SK-N-SH (cell line): ENCODE measurements at regions not wholly inside any gene's neighbourhood (a gene's known extent, or its start where the extent isn't known, plus 50 kb on each side); places are given as distances from the start of the nearest gene placed in this dataset.

Source experiments
- CTCF ChIA-PET: fragments of 300-600, 350-600 bp; formaldehyde crosslinking; extraction: SDS; loops from one replicate; lab custom pipeline; 2021; lab: Yijun Ruan, JAX
- POLR2A ChIA-PET: fragments of 350-600 bp; sonication (Branson Sonifier 250); formaldehyde crosslinking; extraction: SDS; loops from one replicate; lab custom pipeline; 2020; ENCODE audit warnings: antibody characterized with exemption, inconsistent platforms; lab: Yijun Ruan, JAX
- DNase-seq: peaks from one replicate; pipeline ENCODE4 v3.0.0; 2012
- H2AFZ ChIP-seq: fragments of 200-600 bp; sonication (generic); 2 replicates; pipeline ENCODE4 v1.8.1; 2016; ENCODE audit warnings: antibody characterized with exemption, mild to moderate bottlenecking, low read depth
- H3F3A ChIP-seq: fragments of 200-600 bp; sonication (generic); replicated peaks from 2 replicates; pipeline ENCODE3; 2016; ENCODE audit warnings: antibody characterized with exemption, mild to moderate bottlenecking; ENCODE audit not compliant: insufficient read depth
- H3K27ac ChIP-seq, 2 experiments: fragments of 200-500 bp in 1 of 2; fragments of 200-600 bp in 1 of 2; sonication (Bioruptor generic) in 1 of 2; sonication (generic), shearing (Covaris generic) in 1 of 2; 2 replicates each; pipeline versions ENCODE4 v1.5.1 to v1.6.1; 2014 to 2016; ENCODE audit warnings: low read depth in 2 of 2, inconsistent platforms in 1 of 2, low read length in 1 of 2, mild to moderate bottlenecking in 1 of 2, mixed read lengths in 1 of 2
- H3K27me3 ChIP-seq: fragments of 200-600 bp; sonication (generic), shearing (Covaris generic); 2 replicates; pipeline ENCODE4 v1.6.1; 2016; ENCODE audit warnings: mixed run types; ENCODE audit not compliant: insufficient read depth
- H3K36me3 ChIP-seq, 2 experiments: fragments of 200-500 bp in 1 of 2; fragments of 200-600 bp in 1 of 2; sonication (Bioruptor generic) in 1 of 2; sonication (generic) in 1 of 2; replicated peaks in 1 of 2; 2 replicates each; pipeline versions ENCODE3 to v1.5.1; 2014 to 2016; ENCODE audit warnings: low read length in 1 of 2, mild to moderate bottlenecking in 1 of 2; ENCODE audit not compliant: insufficient read depth in 2 of 2, control insufficient read depth in 1 of 2
- H3K4me1 ChIP-seq, 2 experiments: fragments of 200-500 bp in 1 of 2; fragments of 200-600 bp in 1 of 2; sonication (Bioruptor generic) in 1 of 2; sonication (generic), shearing (Covaris generic) in 1 of 2; 2 replicates each; pipeline versions ENCODE4 v1.5.1 to v1.6.1; 2014 to 2016; ENCODE audit warnings: low read depth in 1 of 2, low read length in 1 of 2, mixed run types in 1 of 2; ENCODE audit not compliant: insufficient read depth in 2 of 2, control insufficient read depth in 1 of 2
- H3K4me2 ChIP-seq: fragments of 200-600 bp; sonication (generic), shearing (Covaris generic); 2 replicates; pipeline ENCODE4 v1.6.1; 2017; ENCODE audit warnings: mixed run types
- H3K4me3 ChIP-seq, 2 experiments: fragments of 200-500 bp in 1 of 2; fragments of 200-600 bp in 1 of 2; sonication (Bioruptor generic) in 1 of 2; sonication (generic), shearing (Covaris generic) in 1 of 2; 2 replicates each; pipeline versions ENCODE4 v1.5.1 to v1.8.1; 2014 to 2016; ENCODE audit warnings: low read depth in 2 of 2, inconsistent platforms in 1 of 2, low read length in 1 of 2, mild to moderate bottlenecking in 1 of 2, mixed read lengths in 1 of 2, moderate library complexity in 1 of 2
- H3K79me2 ChIP-seq: fragments of 200-600 bp; sonication (generic); 2 replicates; pipeline ENCODE4 v1.8.1; 2017; ENCODE audit warnings: mild to moderate bottlenecking; ENCODE audit not compliant: insufficient read depth
- H3K9ac ChIP-seq: fragments of 200-600 bp; sonication (generic); 2 replicates; pipeline ENCODE4 v1.6.1; 2017; ENCODE audit warnings: mixed run types
- H3K9me2 ChIP-seq: fragments of 200-600 bp; sonication (generic); 2 replicates; pipeline ENCODE4 v1.6.1; 2017; ENCODE audit warnings: mixed run types
- H3K9me3 ChIP-seq: fragments of 200-600 bp; sonication (generic); 2 replicates; pipeline ENCODE4 v1.6.1; 2017; ENCODE audit warnings: mixed run types, mild to moderate bottlenecking, moderate library complexity
- H4K20me1 ChIP-seq: fragments of 200-600 bp; sonication (generic); 2 replicates; pipeline ENCODE4 v1.6.1; 2017; ENCODE audit warnings: mild to moderate bottlenecking, mixed run types; ENCODE audit not compliant: insufficient read depth
- CHD2 ChIP-seq: fragments of 150-350 bp; IDR thresholded peaks from 2 replicates; pipeline ENCODE4 v1.6.1; 2018; ENCODE audit warnings: low read length; ENCODE audit not compliant: partially characterized antibody
- FOSL2 ChIP-seq: IDR thresholded peaks from 2 replicates; pipeline ENCODE4 v1.4.0; 2012; ENCODE audit warnings: low read depth, mild to moderate bottlenecking, moderate library complexity, borderline replicate concordance
- FOXM1 ChIP-seq: IDR thresholded peaks from 2 replicates; pipeline ENCODE4 v1.4.0; 2012; ENCODE audit warnings: low read depth, mild to moderate bottlenecking
- GATA2 ChIP-seq: sonication (generic); formaldehyde crosslinking; IDR thresholded peaks from 2 replicates; pipeline ENCODE4 v1.5.0; 2020; ENCODE audit warnings: mild to moderate bottlenecking, missing genetic modification reagents
- NFIC ChIP-seq: IDR thresholded peaks from 2 replicates; pipeline ENCODE4 v1.4.0; 2012; ENCODE audit warnings: borderline replicate concordance
- NRF1 ChIP-seq: IDR thresholded peaks from 2 replicates; pipeline ENCODE4 v1.6.1; 2012; ENCODE audit warnings: low read depth, mild to moderate bottlenecking, low read length
- POLR2AphosphoS5 ChIP-seq: IDR thresholded peaks from 2 replicates; pipeline ENCODE4 v1.6.1; 2012; ENCODE audit warnings: low read depth, low read length
- RCOR1 ChIP-seq: fragments of 150-350 bp; IDR thresholded peaks from 2 replicates; pipeline ENCODE4 v1.6.1; 2017; ENCODE audit warnings: antibody characterized with exemption, low read length
- RFX5 ChIP-seq: IDR thresholded peaks from 2 replicates; pipeline ENCODE4 v1.6.1; 2012; ENCODE audit warnings: mild to moderate bottlenecking, improper control_type of control experiment, low read length
- RXRA ChIP-seq: IDR thresholded peaks from 2 replicates; pipeline ENCODE4 v1.4.0; 2012; ENCODE audit warnings: low read depth, mild to moderate bottlenecking, borderline replicate concordance
- SIN3A ChIP-seq: IDR thresholded peaks from 2 replicates; pipeline ENCODE4 v1.6.1; 2012; ENCODE audit warnings: low read depth, mild to moderate bottlenecking, low read length, moderate library complexity, borderline replicate concordance
- SMC3 ChIP-seq: IDR thresholded peaks from 2 replicates; pipeline ENCODE4 v1.6.1; 2012; ENCODE audit warnings: low read depth, low read length, improper control_type of control experiment
- TAF1 ChIP-seq: IDR thresholded peaks from 2 replicates; pipeline ENCODE4 v1.6.1; 2012; ENCODE audit warnings: low read depth, mild to moderate bottlenecking, low read length, moderate library complexity, borderline replicate concordance
- TCF12 ChIP-seq: IDR thresholded peaks from 2 replicates; pipeline ENCODE4 v1.4.0; 2012
- USF1 ChIP-seq: IDR thresholded peaks from 2 replicates; pipeline ENCODE4 v1.4.0; 2012; ENCODE audit warnings: low read depth, borderline replicate concordance
- WGBS: methylation state at CpG from one replicate; pipeline ENCODE4 v1.1.6; 2017; ENCODE audit warnings: low lambda C conversion rate; 5-methylcytosine and 5-hydroxymethylcytosine counted together
- TF ChIP-seq, protein P1 (sequence below): IDR thresholded peaks from 2 replicates; pipeline ENCODE4; 2012
- TF ChIP-seq, protein P2 (sequence below): fragments of 200-600 bp; sonication (generic); IDR thresholded peaks from 2 replicates; pipeline ENCODE4 v1.6.1; 2017; ENCODE audit warnings: antibody characterized with exemption, mild to moderate bottlenecking, moderate library complexity
- TF ChIP-seq, protein P3 (sequence below): fragments of 150-350 bp; IDR thresholded peaks from 2 replicates; pipeline ENCODE4 v1.6.1; 2017; ENCODE audit warnings: antibody characterized with exemption, low read length, low read depth, borderline replicate concordance

DNA sequence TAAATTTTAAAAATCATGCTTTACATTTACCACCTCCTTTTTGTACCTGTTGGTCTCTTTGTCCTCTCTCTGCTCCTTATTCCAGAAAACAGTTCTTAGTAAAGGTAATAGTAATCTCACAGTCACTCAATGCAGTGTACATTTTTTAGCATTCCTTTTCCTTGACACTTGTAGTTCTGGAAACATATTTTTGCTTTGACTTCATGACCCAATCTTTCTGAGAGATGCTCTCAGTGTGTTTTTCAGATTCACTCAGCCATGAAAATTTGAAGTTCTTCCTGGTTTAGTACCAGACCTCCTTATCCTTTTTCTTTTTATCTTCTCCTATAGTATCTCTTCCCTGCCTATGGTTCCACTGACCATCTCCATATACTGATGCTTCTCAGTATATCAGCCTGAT is 747.5 kb upstream of the ZEB2 start (continued):
- TF ChIP-seq RCOR1 (no peak), RFX5 (no peak), CHD2 (no peak)
- TF ChIP-seq, all 33 proteins: peak for 0

DNA sequence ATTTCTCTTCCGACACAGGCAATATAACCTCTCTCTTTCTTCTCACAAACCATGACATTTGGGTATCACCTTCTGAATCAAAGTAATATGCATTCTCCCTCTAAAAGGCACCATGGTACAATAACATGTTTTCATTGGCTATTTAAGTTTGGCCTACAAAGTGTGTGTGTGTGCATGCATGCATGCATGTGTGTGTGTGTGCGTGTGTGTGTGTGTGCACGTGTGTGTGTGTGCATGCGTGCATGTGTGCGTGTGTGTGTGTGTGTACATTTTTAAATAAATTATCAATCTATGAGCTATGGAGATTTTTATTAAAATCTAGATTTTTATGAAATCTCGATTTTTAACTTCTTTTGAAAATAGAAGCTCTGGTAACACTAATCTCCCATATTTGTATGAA is 745.3 kb upstream of the ZEB2 start:
- no peaks in the 10 kb centered on the region for H3F3A ChIP-seq

DNA sequence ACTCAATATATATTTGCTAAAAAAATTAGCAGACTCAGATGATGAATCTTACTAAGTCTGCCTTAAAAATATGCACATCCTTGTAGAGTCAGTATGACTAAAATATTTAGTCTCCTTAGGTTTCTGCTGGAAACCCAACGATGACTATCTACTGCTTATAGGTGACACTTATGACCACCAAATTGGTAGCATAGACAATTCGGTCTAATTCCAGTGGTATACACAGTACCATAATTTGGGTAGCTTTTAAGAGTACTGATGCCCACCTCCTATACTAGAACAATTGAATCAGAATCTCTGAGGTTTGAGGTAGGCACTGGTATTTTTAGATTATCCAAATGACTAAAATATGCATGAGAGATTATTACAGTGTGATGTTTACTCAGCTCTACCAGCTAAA is 740.8 kb upstream of the ZEB2 start:
- no peaks in the 10 kb centered on the region for H3K36me3 ChIP-seq
- POLR2A ChIA-PET: no interaction called here
- no peaks in the 10 kb centered on the region for H3K79me2 ChIP-seq
- H3K9ac ChIP-seq: no peak overlapping the region
- no peaks in the 10 kb centered on the region; a peak in 1 of 4 replicates for H3K4me1 ChIP-seq
- H3K27ac ChIP-seq: no peak overlapping the region
- no peaks in the 10 kb centered on the region for H3F3A ChIP-seq
- no peak overlapping the region for H2AFZ ChIP-seq
- H3K4me2 ChIP-seq: no peak overlapping the region
- DNase-seq: no peak
- no peaks in the 10 kb centered on the region for H3K27me3 ChIP-seq
- WGBS: 79% methylated on average over 2 of the region's 2 CpGs
- H3K9me3 ChIP-seq: no peaks in the 10 kb centered on the region
- CTCF ChIA-PET: interaction anchor here (0.6 kb wide), 1 partner anchor 216 kb away, joined by 3 read pairs; no protein-coding TSS in a partner anchor
- H3K9me2 ChIP-seq: no peaks in the 10 kb centered on the region
- no peaks in the 10 kb centered on the region for H4K20me1 ChIP-seq
- no peak overlapping the region for H3K4me3 ChIP-seq
- TF ChIP-seq, protein P1, sequence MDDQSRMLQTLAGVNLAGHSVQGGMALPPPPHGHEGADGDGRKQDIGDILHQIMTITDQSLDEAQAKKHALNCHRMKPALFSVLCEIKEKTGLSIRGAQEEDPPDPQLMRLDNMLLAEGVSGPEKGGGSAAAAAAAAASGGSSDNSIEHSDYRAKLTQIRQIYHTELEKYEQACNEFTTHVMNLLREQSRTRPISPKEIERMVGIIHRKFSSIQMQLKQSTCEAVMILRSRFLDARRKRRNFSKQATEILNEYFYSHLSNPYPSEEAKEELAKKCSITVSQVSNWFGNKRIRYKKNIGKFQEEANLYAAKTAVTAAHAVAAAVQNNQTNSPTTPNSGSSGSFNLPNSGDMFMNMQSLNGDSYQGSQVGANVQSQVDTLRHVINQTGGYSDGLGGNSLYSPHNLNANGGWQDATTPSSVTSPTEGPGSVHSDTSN: no peak
- TF ChIP-seq NRF1 (no peak), SIN3A (no peak), RFX5 (no peak), GATA2 (CRISPR knock-in tag) (no peak), RXRA (no peak)
- TF ChIP-seq, protein P2, sequence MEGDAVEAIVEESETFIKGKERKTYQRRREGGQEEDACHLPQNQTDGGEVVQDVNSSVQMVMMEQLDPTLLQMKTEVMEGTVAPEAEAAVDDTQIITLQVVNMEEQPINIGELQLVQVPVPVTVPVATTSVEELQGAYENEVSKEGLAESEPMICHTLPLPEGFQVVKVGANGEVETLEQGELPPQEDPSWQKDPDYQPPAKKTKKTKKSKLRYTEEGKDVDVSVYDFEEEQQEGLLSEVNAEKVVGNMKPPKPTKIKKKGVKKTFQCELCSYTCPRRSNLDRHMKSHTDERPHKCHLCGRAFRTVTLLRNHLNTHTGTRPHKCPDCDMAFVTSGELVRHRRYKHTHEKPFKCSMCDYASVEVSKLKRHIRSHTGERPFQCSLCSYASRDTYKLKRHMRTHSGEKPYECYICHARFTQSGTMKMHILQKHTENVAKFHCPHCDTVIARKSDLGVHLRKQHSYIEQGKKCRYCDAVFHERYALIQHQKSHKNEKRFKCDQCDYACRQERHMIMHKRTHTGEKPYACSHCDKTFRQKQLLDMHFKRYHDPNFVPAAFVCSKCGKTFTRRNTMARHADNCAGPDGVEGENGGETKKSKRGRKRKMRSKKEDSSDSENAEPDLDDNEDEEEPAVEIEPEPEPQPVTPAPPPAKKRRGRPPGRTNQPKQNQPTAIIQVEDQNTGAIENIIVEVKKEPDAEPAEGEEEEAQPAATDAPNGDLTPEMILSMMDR: no peak

More for the DNA sequence above, 745.3 kb upstream of the ZEB2 start:
- Histone ChIP-seq H3K4me3 (no peak overlapping the region), H4K20me1 (no peaks in the 10 kb centered on the region), H3K9me3 (no peaks in the 10 kb centered on the region), H3K9ac (no peak overlapping the region), H3K36me3 (no peaks in the 10 kb centered on the region), H2AFZ (no peak overlapping the region), H3K4me2 (no peak overlapping the region), H3K9me2 (no peaks in the 10 kb centered on the region), H3K79me2 (no peaks in the 10 kb centered on the region), H3K27ac (no peak overlapping the region), H3K27me3 (no peaks in the 10 kb centered on the region), H3K4me1 (no peaks in the 10 kb centered on the region)
- 89% methylated on average over 6 of the region's 6 CpGs for WGBS
- TF ChIP-seq RFX5: no peak
- no peak for TF ChIP-seq TCF12
- TF ChIP-seq POLR2AphosphoS5: no peak
- TF ChIP-seq SMC3: no peak
- TF ChIP-seq FOXM1: no peak
- no peak for TF ChIP-seq RCOR1
- no peak for TF ChIP-seq TAF1
- TF ChIP-seq, protein P3, sequence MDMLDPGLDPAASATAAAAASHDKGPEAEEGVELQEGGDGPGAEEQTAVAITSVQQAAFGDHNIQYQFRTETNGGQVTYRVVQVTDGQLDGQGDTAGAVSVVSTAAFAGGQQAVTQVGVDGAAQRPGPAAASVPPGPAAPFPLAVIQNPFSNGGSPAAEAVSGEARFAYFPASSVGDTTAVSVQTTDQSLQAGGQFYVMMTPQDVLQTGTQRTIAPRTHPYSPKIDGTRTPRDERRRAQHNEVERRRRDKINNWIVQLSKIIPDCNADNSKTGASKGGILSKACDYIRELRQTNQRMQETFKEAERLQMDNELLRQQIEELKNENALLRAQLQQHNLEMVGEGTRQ: no peak
- no peak for TF ChIP-seq FOSL2
- TF ChIP-seq USF1: no peak
- no peak for TF ChIP-seq GATA2 (CRISPR knock-in tag)
- TF ChIP-seq, protein P1: no peak
- TF ChIP-seq NFIC: no peak
- TF ChIP-seq RXRA: no peak
- DNase-seq: no peak
- CTCF ChIA-PET: no interaction called here
- POLR2A ChIA-PET: no interaction called here
